MCF 10A (cell line): ENCODE measurements at regions not wholly inside any gene's neighbourhood (a gene's known extent, or its start where the extent isn't known, plus 50 kb on each side); places are given as distances from the start of the nearest gene placed in this dataset.
A peak's percentile ranks its signal among the peaks of the same experiment; 100 is the strongest.

Source experiments
- BruUV-seq: library from RNA; stranded (reverse); fragments of 400-500 nt; replicated peaks from 2 replicates; lab custom pipeline; 2021; lab: Mats Ljungman, UMichigan
- CTCF ChIA-PET: fragments of 300-600 bp; sonication (Branson Sonifier 250); formaldehyde crosslinking; extraction: SDS; loops from one replicate; lab custom pipeline; 2021; ENCODE audit warnings: antibody characterized with exemption, inconsistent platforms; lab: Yijun Ruan, JAX
- POLR2A ChIA-PET: fragments of 300-600, 350-650 bp; sonication (Branson Sonifier 250); formaldehyde crosslinking; extraction: SDS; loops from one replicate; lab custom pipeline; 2020; ENCODE audit warnings: antibody characterized with exemption, inconsistent platforms; lab: Yijun Ruan, JAX
- DNase-seq: peaks from one replicate; pipeline ENCODE4 v3.0.0-alpha.2; 2018; ENCODE audit not compliant: unreplicated experiment
- H3K27ac Mint-ChIP-seq: one replicate; pipeline ENCODE4 v1.8.0; 2022; ENCODE audit warnings: mild to moderate bottlenecking, low read depth, mixed read lengths; ENCODE audit not compliant: unreplicated experiment
- H3K27me3 Mint-ChIP-seq: one replicate; pipeline ENCODE4 v1.8.0; 2022; ENCODE audit warnings: mixed read lengths; ENCODE audit not compliant: insufficient read depth, unreplicated experiment
- H3K36me3 Mint-ChIP-seq: one replicate; pipeline ENCODE4 v1.8.0; 2022; ENCODE audit warnings: mild to moderate bottlenecking, moderate library complexity, mixed read lengths; ENCODE audit not compliant: insufficient read depth, unreplicated experiment
- H3K4me1 Mint-ChIP-seq: one replicate; pipeline ENCODE4 v1.8.0; 2022; ENCODE audit warnings: mixed read lengths; ENCODE audit not compliant: insufficient read depth, unreplicated experiment
- H3K4me3 Mint-ChIP-seq: one replicate; pipeline ENCODE4 v1.8.0; 2022; ENCODE audit warnings: mild to moderate bottlenecking, moderate library complexity, mixed read lengths; ENCODE audit not compliant: unreplicated experiment
- H3K9me3 Mint-ChIP-seq: one replicate; pipeline ENCODE4 v1.8.0; 2022; ENCODE audit warnings: mixed read lengths; ENCODE audit not compliant: unreplicated experiment
- intact Hi-C: fragments of 100-400 bp; cut with micrococcal nuclease; formaldehyde crosslinking; loops from 2 replicates; pipeline ENCODE4 v1.14.1; 2022
- TF ChIP-seq, protein P1 (sequence below): fragments of 200-600 bp; IDR thresholded peaks from one replicate; pipeline ENCODE4 v1.8.0; 2022; ENCODE audit warnings: antibody characterized with exemption, mild to moderate bottlenecking; ENCODE audit not compliant: unreplicated experiment

DNA sequence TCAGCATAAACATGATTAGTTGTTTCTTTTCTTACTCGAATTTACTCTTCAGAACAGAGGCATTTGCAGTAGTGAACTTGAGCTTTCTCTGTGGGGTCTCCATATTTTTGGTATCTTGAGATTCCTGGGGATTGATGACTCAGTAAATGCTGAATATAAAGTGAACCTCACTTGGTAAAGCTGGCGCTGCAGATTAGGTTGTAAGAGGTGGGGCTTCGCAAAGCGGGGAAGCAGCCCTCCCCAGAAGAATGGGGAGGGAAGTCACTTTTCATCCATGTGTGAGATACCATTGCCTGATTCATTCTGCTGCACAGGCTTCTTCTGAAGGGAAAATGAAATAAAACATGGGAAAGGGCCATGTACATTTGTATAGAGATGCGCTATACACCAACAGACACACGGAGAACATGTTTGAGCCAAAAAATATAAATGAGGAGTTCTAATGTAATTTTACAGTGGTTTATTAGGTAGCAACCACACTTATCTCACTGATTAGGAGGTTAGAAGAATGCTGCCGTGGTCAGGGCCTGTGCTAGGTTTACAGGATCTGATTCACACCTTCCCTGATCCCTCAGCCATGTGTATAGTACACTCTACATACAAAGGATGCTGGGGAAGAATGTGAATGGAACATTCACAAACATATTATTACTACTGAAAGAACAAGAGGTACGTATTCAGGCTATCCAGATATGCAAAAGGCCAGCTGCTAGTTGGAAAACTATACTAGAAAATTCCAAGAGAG is 63.5 kb downstream of the DNTTIP2 start:
- no TSS peak for BruUV-seq
- POLR2A ChIA-PET = interaction anchor here (0.6 to 8.0 kb wide), 17 partner anchors 10 to 469 kb away, joined by 3 to 156 read pairs (median 14); partner anchors contain the start of gene BCAR3
- TF ChIP-seq, protein P1, sequence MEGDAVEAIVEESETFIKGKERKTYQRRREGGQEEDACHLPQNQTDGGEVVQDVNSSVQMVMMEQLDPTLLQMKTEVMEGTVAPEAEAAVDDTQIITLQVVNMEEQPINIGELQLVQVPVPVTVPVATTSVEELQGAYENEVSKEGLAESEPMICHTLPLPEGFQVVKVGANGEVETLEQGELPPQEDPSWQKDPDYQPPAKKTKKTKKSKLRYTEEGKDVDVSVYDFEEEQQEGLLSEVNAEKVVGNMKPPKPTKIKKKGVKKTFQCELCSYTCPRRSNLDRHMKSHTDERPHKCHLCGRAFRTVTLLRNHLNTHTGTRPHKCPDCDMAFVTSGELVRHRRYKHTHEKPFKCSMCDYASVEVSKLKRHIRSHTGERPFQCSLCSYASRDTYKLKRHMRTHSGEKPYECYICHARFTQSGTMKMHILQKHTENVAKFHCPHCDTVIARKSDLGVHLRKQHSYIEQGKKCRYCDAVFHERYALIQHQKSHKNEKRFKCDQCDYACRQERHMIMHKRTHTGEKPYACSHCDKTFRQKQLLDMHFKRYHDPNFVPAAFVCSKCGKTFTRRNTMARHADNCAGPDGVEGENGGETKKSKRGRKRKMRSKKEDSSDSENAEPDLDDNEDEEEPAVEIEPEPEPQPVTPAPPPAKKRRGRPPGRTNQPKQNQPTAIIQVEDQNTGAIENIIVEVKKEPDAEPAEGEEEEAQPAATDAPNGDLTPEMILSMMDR = no peak
- DNase-seq = no peak
- Mint-ChIP-seq H3K4me3 (no peak overlapping the region), H3K27ac (peak overlapping the region; percentile 32), H3K36me3 (no peaks in the 10 kb centered on the region), H3K4me1 (peaks cover 47% of the 10 kb centered on the region), H3K9me3 (no peaks in the 10 kb centered on the region), H3K27me3 (no peaks in the 10 kb centered on the region)
- intact Hi-C loops = loop anchor here (10.0 kb wide), 1 partner anchor 61 kb away; no protein-coding TSS in a partner anchor
- CTCF ChIA-PET = interaction anchor here (0.5 to 11.3 kb wide), 37 partner anchors 9 to 512 kb away, joined by 3 to 250 read pairs (median 14); partner anchors contain the start of gene BCAR3

GRCh38 chr1:93814795-93815340 is 64.1 kb downstream of the DNTTIP2 start:
- BruUV-seq = no TSS peak
- intact Hi-C loops = loop anchor here (1.0 to 10.0 kb wide), 5 partner anchors 40 to 377 kb away; partner anchors contain the start of gene BCAR3
- Mint-ChIP-seq H3K9me3 (no peaks in the 10 kb centered on the region), H3K27me3 (no peaks in the 10 kb centered on the region), H3K27ac (peak overlapping the region; percentile 32), H3K36me3 (no peaks in the 10 kb centered on the region), H3K4me3 (no peak overlapping the region), H3K4me1 (peaks cover 52% of the 10 kb centered on the region)
- ChIA-PET CTCF (interaction anchor here (0.6 to 11.3 kb wide), 49 partner anchors 9 to 511 kb away, joined by 3 to 250 read pairs (median 12); partner anchors contain the start of gene BCAR3), POLR2A (interaction anchor here (0.8 to 8.0 kb wide), 22 partner anchors 10 to 468 kb away, joined by 3 to 156 read pairs (median 14); partner anchors contain the start of genes BCAR3 and FNBP1L)
- TF ChIP-seq, protein P1 = no peak
- no peak for DNase-seq

DNA sequence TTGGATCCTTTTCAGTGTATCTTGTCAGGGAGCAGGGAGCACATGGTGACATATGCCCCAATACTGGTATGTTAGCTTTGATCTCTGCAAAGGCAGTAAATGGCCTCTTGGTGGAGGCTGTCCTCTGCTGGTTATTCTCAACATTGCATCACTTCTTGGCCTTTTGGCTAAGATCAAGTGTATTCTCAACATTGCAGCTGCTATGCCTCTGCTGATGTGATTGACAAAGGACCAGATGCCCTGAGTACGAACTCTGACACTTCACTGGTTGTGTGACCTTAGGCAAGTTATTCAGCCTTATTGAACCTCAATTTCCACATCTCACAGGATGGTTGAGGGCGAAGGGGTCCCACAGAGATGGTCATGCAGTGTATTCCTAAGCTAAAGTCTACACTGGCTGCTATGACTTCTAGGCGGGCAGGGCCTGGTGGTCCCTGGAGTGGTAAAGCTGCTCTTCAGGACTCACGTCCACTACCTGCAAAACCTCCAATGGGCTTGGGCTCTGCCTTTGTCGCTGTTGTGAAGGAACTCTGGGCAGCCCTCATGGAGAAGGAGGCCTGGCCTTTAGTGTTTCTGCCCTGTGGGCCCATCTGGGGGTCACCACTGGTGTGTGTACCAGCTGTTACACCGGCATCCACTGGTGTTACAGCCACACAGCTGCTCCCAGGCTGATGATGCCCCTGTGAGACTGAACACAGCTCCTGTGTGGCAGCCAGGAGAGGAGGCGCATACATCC is 64.8 kb downstream of the DNTTIP2 start:
- intact Hi-C loops = loop anchor here (1.0 to 10.0 kb wide), 5 partner anchors 39 to 376 kb away; partner anchors contain the start of gene BCAR3
- no TSS peak for BruUV-seq
- Mint-ChIP-seq H3K4me1 (peaks cover 52% of the 10 kb centered on the region), H3K9me3 (peaks cover under 1% of the 10 kb centered on the region), H3K36me3 (no peaks in the 10 kb centered on the region), H3K27ac (no peak overlapping the region), H3K27me3 (no peaks in the 10 kb centered on the region), H3K4me3 (no peak overlapping the region)
- TF ChIP-seq, protein P1 = peak; percentile 97
- ChIA-PET POLR2A (interaction anchor here (0.6 to 8.0 kb wide), 35 partner anchors 8 to 367 kb away, joined by 3 to 156 read pairs (median 7); partner anchors contain the start of genes BCAR3 and FNBP1L), CTCF (interaction anchor here (0.6 to 11.3 kb wide), 59 partner anchors 10 to 510 kb away, joined by 3 to 250 read pairs (median 7); partner anchors contain the start of gene BCAR3)
- peak; percentile 90 for DNase-seq
